ENCODE measurements at regions not wholly inside any gene's neighbourhood (a gene's known extent, or its start where the extent isn't known, plus 50 kb on each side); places are given as distances from the start of the nearest gene placed in this dataset.
A peak's percentile ranks its signal among the peaks of the same experiment; 100 is the strongest.

DNA sequence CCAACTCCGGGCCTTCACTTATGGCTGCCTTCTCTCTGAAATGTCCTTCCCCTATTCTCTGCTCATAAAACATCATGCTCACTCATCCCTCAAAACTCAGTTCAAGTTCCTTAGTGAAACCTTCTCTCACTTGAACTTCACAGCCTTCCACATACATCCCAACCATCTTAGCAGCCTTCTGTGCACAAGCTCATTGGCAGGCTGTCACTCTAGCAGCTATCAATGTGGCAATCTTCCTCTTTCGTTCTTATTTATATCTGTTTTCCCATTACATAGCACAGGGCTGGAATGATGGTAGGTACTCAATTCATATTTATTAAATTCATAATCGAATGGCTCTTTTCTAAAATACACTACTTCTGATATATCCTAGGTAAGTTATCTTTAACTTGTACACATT is 66.4 kb upstream of the MCTP2 start:
- H3K9me3 ChIP-seq: no peaks in the 10 kb centered on the region
- TF ChIP-seq CTCF (IDR thresholded peaks at IDR 0.05): no peak
- H3K27ac ChIP-seq: no peak overlapping the region
- WGBS, 2 donors: 79 to 85% methylated on average over 3 of the region's 3 CpGs
- H3K4me3 ChIP-seq: no peak overlapping the region
- DNase-seq (no peak), ATAC-seq (no peak)
- no peaks in the 10 kb centered on the region for H3K36me3 ChIP-seq
- H3K27me3 ChIP-seq: peaks cover 0 to 7% (median 0%) of the 10 kb centered on the region in 7 donors
- H3K4me1 ChIP-seq: peaks cover 0 to 2% (median 0%) of the 10 kb centered on the region in 9 donors
- intact Hi-C loops (cut with DNase I): loop anchor here (1.0 to 5.0 kb wide), 3 partner anchors 157 to 160 kb away; no protein-coding TSS in a partner anchor

DNA sequence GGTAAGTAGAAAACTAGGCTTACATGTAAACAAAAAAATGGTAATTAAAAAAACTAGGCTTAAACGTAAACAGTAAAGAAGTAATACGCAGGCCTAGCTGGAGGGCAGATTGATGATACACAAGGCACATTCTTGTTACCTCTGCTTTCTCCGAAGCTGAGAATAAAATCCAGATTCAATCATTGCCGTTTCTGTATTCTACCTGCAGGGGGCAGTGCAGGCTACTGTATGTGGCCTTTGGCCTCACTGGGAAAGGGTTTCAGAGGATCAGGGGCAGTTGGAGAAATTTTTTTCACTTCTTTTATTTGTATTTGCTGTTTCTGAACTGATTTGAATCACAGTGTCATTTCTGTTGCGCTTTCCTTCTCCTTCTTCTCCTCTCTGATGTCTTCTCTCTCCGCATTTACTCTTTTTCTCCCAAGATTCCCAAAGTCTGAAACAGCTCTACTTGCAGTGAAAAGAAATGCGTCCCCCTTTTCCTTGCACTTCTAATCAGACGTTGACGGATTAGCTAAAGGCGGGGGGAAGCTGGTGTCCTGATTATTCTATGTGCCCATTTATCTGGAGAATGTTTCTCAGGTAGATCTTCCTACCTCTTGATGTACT is 67.1 kb upstream of the MCTP2 start:
- WGBS, 2 donors: 40 to 42% methylated on average over 10 of the region's 10 CpGs
- no peaks in the 10 kb centered on the region for H3K36me3 ChIP-seq

GRCh38 chr15:94162939-94163338 is 68.4 kb upstream of the MCTP2 start:
- Histone ChIP-seq H3K36me3 (no peaks in the 10 kb centered on the region), H3K4me3 (no peak overlapping the region), H3K9me3 (no peaks in the 10 kb centered on the region), H3K27me3 (peaks cover 0 to 5% (median 0%) of the 10 kb centered on the region in 7 donors), H3K27ac (no peak overlapping the region), H3K4me1 (peaks cover 0 to 2% (median 0%) of the 10 kb centered on the region in 9 donors)
- intact Hi-C loops (cut with DNase I): loop anchor here in 2 of 10 donors (5.0 kb wide), 1 partner anchor 159 kb away; no protein-coding TSS in a partner anchor
- WGBS, 2 donors: 86 to 90% methylated on average over 5 of the region's 5 CpGs
- ATAC-seq: no peak
- no peak for TF ChIP-seq CTCF (IDR thresholded peaks at IDR 0.05)
- no peak for DNase-seq

More for the DNA sequence above, 67.1 kb upstream of the MCTP2 start:
- ATAC-seq: peak in 1 of 8 donors; percentile 42
- no peak overlapping the region for H3K27ac ChIP-seq
- DNase-seq: peak in 1 of 2 donors; percentile 40
- TF ChIP-seq CTCF (IDR thresholded peaks at IDR 0.05): peak; percentile 45 to 86 (median 76)
- H3K27me3 ChIP-seq: peaks cover 0 to 5% (median 0%) of the 10 kb centered on the region in 7 donors
- intact Hi-C loops (cut with DNase I): loop anchor here in 9 of 10 donors (1.0 to 5.0 kb wide), 3 partner anchors 158 to 160 kb away; no protein-coding TSS in a partner anchor
- no peak overlapping the region for H3K4me3 ChIP-seq
- H3K4me1 ChIP-seq: peaks cover 0 to 2% (median 0%) of the 10 kb centered on the region in 9 donors
- no peaks in the 10 kb centered on the region for H3K9me3 ChIP-seq

- WGBS, 2 donors: 80 to 85% methylated on average over 3 of the region's 3 CpGs
- no peak for ATAC-seq
- intact Hi-C loops (cut with DNase I): no loop called here
Measured at GRCh38 chr15:94154255-94154654, 77.1 kb upstream of the MCTP2 start.

More at GRCh38 chr15:94154255-94154654, 77.1 kb upstream of the MCTP2 start:
- Histone ChIP-seq H3K36me3 (no peaks in the 10 kb centered on the region), H3K9me3 (peaks cover 0 to 3% (median 0%) of the 10 kb centered on the region in 11 donors), H3K4me3 (no peak overlapping the region), H3K27me3 (peaks cover 0 to 5% (median 0%) of the 10 kb centered on the region in 7 donors), H3K4me1 (no peaks in the 10 kb centered on the region), H3K27ac (no peak overlapping the region)
- no peak for TF ChIP-seq CTCF (IDR thresholded peaks at IDR 0.05)
- DNase-seq: no peak

All from heart right ventricle (tissue), 16 donors.